ENCODE measurements at regions not wholly inside any gene's neighbourhood (a gene's known extent, or its start where the extent isn't known, plus 50 kb on each side); places are given as distances from the start of the nearest gene placed in this dataset.
"Not testable (repeated sequence)": the region's sequence is repeated elsewhere in the genome, so short reads cannot be mapped to it uniquely, and the experiment has no call there.

GRCh38 chr2:133993160-133993559 lies 260.7 kb upstream of the MGAT5 start:
- H3K27me3 Mint-ChIP-seq, result peaks cover 5% of the 10 kb centered on the region
- no peak overlapping the region for H3K27ac Mint-ChIP-seq
- peaks cover 5% of the 10 kb centered on the region for H3K4me1 Mint-ChIP-seq
- DNase-seq (ENCODE audit: low spot score in 2 of 2) (no peak), ATAC-seq (ENCODE audit: low read depth) (no peak)
- peaks cover 2% of the 10 kb centered on the region for H3K36me3 Mint-ChIP-seq
- H3K9me3 Mint-ChIP-seq, result peaks cover 2% of the 10 kb centered on the region
- H3K4me3 Mint-ChIP-seq, result no peak overlapping the region

DNA sequence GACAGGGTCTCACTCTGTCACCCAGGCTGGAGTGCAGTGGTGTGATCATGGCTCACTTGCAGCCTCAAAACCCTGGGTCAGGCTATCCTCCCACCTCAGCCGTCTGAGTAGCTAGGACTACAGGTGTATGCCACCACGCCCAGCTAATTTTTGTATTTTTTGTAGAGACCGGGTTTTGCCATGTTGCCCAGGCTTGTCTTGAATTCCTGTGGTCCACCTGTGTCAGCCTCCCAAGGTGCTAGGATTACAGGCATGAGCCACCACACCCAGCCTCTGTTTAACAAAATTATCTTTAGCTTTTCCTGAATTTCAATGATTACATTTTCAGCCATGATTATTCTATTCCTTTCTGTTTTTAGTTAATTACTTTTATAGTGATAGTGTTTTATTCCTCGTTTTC lies 255.1 kb upstream of the MGAT5 start:
- not testable (repeated sequence) for H3K27ac Mint-ChIP-seq; H3K27me3 Mint-ChIP-seq; H3K36me3 Mint-ChIP-seq; H3K9me3 Mint-ChIP-seq; ATAC-seq (ENCODE audit: low read depth); DNase-seq (ENCODE audit: low spot score in 2 of 2); H3K4me3 Mint-ChIP-seq; H3K4me1 Mint-ChIP-seq

GRCh38 chr2:134002391-134002790 lies 251.5 kb upstream of the MGAT5 start:
- H3K4me1 Mint-ChIP-seq, result peaks cover 5% of the 10 kb centered on the region
- peaks cover 2% of the 10 kb centered on the region for H3K27me3 Mint-ChIP-seq
- peaks cover 2% of the 10 kb centered on the region for H3K9me3 Mint-ChIP-seq
- H3K27ac Mint-ChIP-seq, result no peak overlapping the region
- no peak overlapping the region for H3K4me3 Mint-ChIP-seq
- H3K36me3 Mint-ChIP-seq, result peaks cover 2% of the 10 kb centered on the region
- ATAC-seq (ENCODE audit: low read depth) (no peak), DNase-seq (ENCODE audit: low spot score in 2 of 2) (no peak)

- Mint-ChIP-seq H3K36me3 (peaks cover 2% of the 10 kb centered on the region), H3K27ac (no peak overlapping the region), H3K27me3 (peaks cover 2% of the 10 kb centered on the region), H3K4me3 (no peak overlapping the region), H3K4me1 (peaks cover 5% of the 10 kb centered on the region), H3K9me3 (no peaks in the 10 kb centered on the region)
- ATAC-seq (ENCODE audit: low read depth) (no peak), DNase-seq (ENCODE audit: low spot score in 2 of 2) (no peak)
Measured at GRCh38 chr2:134002921-134003320, 251.0 kb upstream of the MGAT5 start.

GRCh38 chr2:134004467-134004866 lies 249.4 kb upstream of the MGAT5 start:
- Mint-ChIP-seq H3K4me3 (no peak overlapping the region), H3K4me1 (peaks cover 5% of the 10 kb centered on the region), H3K27ac (no peak overlapping the region), H3K9me3 (no peaks in the 10 kb centered on the region), H3K27me3 (peaks cover 2% of the 10 kb centered on the region), H3K36me3 (no peaks in the 10 kb centered on the region)
- DNase-seq (ENCODE audit: low spot score in 2 of 2) (no peak), ATAC-seq (ENCODE audit: low read depth) (no peak)

DNA sequence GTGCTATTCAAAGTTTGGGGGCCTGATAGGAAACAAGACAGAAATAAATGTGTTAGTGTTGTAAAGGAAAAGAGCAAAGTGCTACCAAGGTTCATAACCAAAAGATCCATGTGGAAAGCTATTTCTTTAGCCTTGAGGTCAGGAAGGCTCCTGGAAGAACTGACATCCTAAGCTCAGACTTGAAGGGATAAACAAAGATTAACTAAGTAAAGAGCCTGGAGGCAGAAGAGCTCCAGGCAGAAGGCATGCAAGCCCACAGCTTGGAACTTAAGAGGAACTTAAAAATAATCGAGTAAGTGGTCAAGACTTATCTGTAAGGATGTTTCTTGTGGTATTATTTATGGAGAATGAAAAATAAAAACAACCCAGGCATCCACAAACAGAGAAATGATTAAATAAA lies 245.0 kb upstream of the MGAT5 start:
- no peak overlapping the region for H3K4me3 Mint-ChIP-seq
- no peak overlapping the region for H3K27ac Mint-ChIP-seq
- ATAC-seq (ENCODE audit: low read depth), result no peak
- H3K36me3 Mint-ChIP-seq, result no peaks in the 10 kb centered on the region
- no peaks in the 10 kb centered on the region for H3K9me3 Mint-ChIP-seq
- no peak for DNase-seq (ENCODE audit: low spot score in 2 of 2)
- H3K4me1 Mint-ChIP-seq, result no peaks in the 10 kb centered on the region
- no peaks in the 10 kb centered on the region for H3K27me3 Mint-ChIP-seq

GRCh38 chr2:134009440-134009839 lies 244.4 kb upstream of the MGAT5 start:
- ATAC-seq (ENCODE audit: low read depth) (no peak), DNase-seq (ENCODE audit: low spot score in 2 of 2) (no peak)
- H3K9me3 Mint-ChIP-seq, result peaks cover 3% of the 10 kb centered on the region
- H3K4me1 Mint-ChIP-seq, result no peaks in the 10 kb centered on the region
- no peak overlapping the region for H3K4me3 Mint-ChIP-seq
- no peak overlapping the region for H3K27ac Mint-ChIP-seq
- no peaks in the 10 kb centered on the region for H3K27me3 Mint-ChIP-seq
- H3K36me3 Mint-ChIP-seq, result no peaks in the 10 kb centered on the region

GRCh38 chr2:134009906-134010305 lies 244.0 kb upstream of the MGAT5 start:
- not testable (repeated sequence) for H3K4me3 Mint-ChIP-seq; H3K27ac Mint-ChIP-seq; H3K36me3 Mint-ChIP-seq; ATAC-seq (ENCODE audit: low read depth); H3K27me3 Mint-ChIP-seq; H3K9me3 Mint-ChIP-seq; H3K4me1 Mint-ChIP-seq; DNase-seq (ENCODE audit: low spot score in 2 of 2)

- H3K4me3 Mint-ChIP-seq, result no peak overlapping the region
- no peaks in the 10 kb centered on the region for H3K36me3 Mint-ChIP-seq
- H3K4me1 Mint-ChIP-seq, result no peaks in the 10 kb centered on the region
- H3K9me3 Mint-ChIP-seq, result peaks cover 3% of the 10 kb centered on the region
- H3K27me3 Mint-ChIP-seq, result no peaks in the 10 kb centered on the region
- no peak overlapping the region for H3K27ac Mint-ChIP-seq
- DNase-seq (ENCODE audit: low spot score in 2 of 2) (no peak), ATAC-seq (ENCODE audit: low read depth) (no peak)
Measured at GRCh38 chr2:134011936-134012586, 241.8 kb upstream of the MGAT5 start.

- ATAC-seq (ENCODE audit: low read depth) (no peak), DNase-seq (ENCODE audit: low spot score in 2 of 2) (no peak)
- H3K27ac Mint-ChIP-seq, result no peak overlapping the region
- no peak overlapping the region for H3K4me3 Mint-ChIP-seq
- H3K4me1 Mint-ChIP-seq, result no peaks in the 10 kb centered on the region
- H3K27me3 Mint-ChIP-seq, result no peaks in the 10 kb centered on the region
- H3K9me3 Mint-ChIP-seq, result peaks cover 3% of the 10 kb centered on the region
- no peaks in the 10 kb centered on the region for H3K36me3 Mint-ChIP-seq
Measured at GRCh38 chr2:134014196-134014960, 239.5 kb upstream of the MGAT5 start.

DNA sequence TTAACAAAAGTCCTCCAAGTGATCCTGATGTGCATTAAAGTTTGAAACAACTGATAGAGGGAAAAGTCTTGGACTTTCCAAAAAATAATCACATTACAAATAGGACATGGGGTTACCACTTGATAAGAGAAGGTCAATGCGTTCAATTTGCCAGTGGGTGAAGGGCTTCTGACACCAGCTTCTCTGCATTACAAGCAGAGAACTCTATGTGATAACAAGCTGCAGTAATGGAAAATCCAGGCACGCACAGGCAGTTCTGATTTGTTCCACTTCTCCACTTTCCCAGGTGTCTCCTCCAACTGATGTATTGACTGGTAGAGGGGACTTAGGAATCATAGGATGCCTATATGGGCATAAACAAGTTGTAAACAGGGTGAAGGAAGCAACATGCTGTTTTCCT lies 234.0 kb upstream of the MGAT5 start:
- no peaks in the 10 kb centered on the region for H3K36me3 Mint-ChIP-seq
- ATAC-seq (ENCODE audit: low read depth), result no peak
- H3K4me3 Mint-ChIP-seq, result peak overlapping the region; percentile 27
- H3K27ac Mint-ChIP-seq, result no peak overlapping the region
- H3K4me1 Mint-ChIP-seq, result peaks cover 24% of the 10 kb centered on the region
- DNase-seq (ENCODE audit: low spot score in 2 of 2), result no peak
- H3K27me3 Mint-ChIP-seq, result no peaks in the 10 kb centered on the region
- no peaks in the 10 kb centered on the region for H3K9me3 Mint-ChIP-seq

GRCh38 chr2:134020608-134021007 lies 233.3 kb upstream of the MGAT5 start:
- ATAC-seq (ENCODE audit: low read depth) (peak; percentile 53), DNase-seq (ENCODE audit: low spot score in 2 of 2) (no peak)
- peaks cover 24% of the 10 kb centered on the region for H3K4me1 Mint-ChIP-seq
- no peaks in the 10 kb centered on the region for H3K27me3 Mint-ChIP-seq
- H3K27ac Mint-ChIP-seq, result no peak overlapping the region
- H3K36me3 Mint-ChIP-seq, result no peaks in the 10 kb centered on the region
- no peaks in the 10 kb centered on the region for H3K9me3 Mint-ChIP-seq
- no peak overlapping the region for H3K4me3 Mint-ChIP-seq

- no peak for DNase-seq (ENCODE audit: low spot score in 2 of 2)
- no peaks in the 10 kb centered on the region for H3K36me3 Mint-ChIP-seq
- peaks cover 4% of the 10 kb centered on the region for H3K27me3 Mint-ChIP-seq
- H3K4me3 Mint-ChIP-seq, result no peak overlapping the region
- ATAC-seq (ENCODE audit: low read depth), result peak; percentile 90
- H3K4me1 Mint-ChIP-seq, result peaks cover 24% of the 10 kb centered on the region
- no peaks in the 10 kb centered on the region for H3K9me3 Mint-ChIP-seq
- peak overlapping the region; percentile 15 for H3K27ac Mint-ChIP-seq
Measured at GRCh38 chr2:134021830-134022524, 231.9 kb upstream of the MGAT5 start.

- H3K4me1 Mint-ChIP-seq, result peaks cover 24% of the 10 kb centered on the region
- H3K9me3 Mint-ChIP-seq, result no peaks in the 10 kb centered on the region
- ATAC-seq (ENCODE audit: low read depth) (no peak), DNase-seq (ENCODE audit: low spot score in 2 of 2) (no peak)
- peaks cover 12% of the 10 kb centered on the region for H3K27me3 Mint-ChIP-seq
- no peak overlapping the region for H3K27ac Mint-ChIP-seq
- H3K4me3 Mint-ChIP-seq, result no peak overlapping the region
- no peaks in the 10 kb centered on the region for H3K36me3 Mint-ChIP-seq
Measured at GRCh38 chr2:134023854-134024253, 230.0 kb upstream of the MGAT5 start.
